Keratinocyte (primary cell): ENCODE measurements at regions not wholly inside any gene's neighbourhood (a gene's known extent, or its start where the extent isn't known, plus 50 kb on each side); places are given as distances from the start of the nearest gene placed in this dataset.

ENCODE experiments used
- DNase-seq: peaks from one replicate; pipeline ENCODE4 v3.0.0-alpha.2; 2011; ENCODE audit warnings: low read depth, missing footprints, low spot score
- FAIRE-seq: peaks from 2 replicates; lab custom pipeline; 2011; peaks lifted over from hg19 to GRCh38; lab: Jason Lieb, UNC
- H2AFZ ChIP-seq: 2 replicates; pipeline ENCODE4 v1.6.0; 2012; ENCODE audit warnings: low read length, control low read depth, inconsistent platforms; ENCODE audit not compliant: control insufficient read depth
- H3K27ac ChIP-seq: 2 replicates; pipeline ENCODE4 v1.5.1; 2011; ENCODE audit warnings: low read length; ENCODE audit not compliant: control insufficient read depth, insufficient read depth
- H3K27me3 ChIP-seq: 3 replicates; pipeline ENCODE4 v1.6.0; 2011; ENCODE audit warnings: low read length; ENCODE audit not compliant: control insufficient read depth, insufficient read depth; ENCODE audit errors: extremely low read depth
- H3K36me3 ChIP-seq, 2 experiments: 2 replicates in 1 of 2; 3 replicates in 1 of 2; pipeline ENCODE4 v1.5.1; 2011; ENCODE audit warnings: low read length in 2 of 2, mild to moderate bottlenecking in 1 of 2; ENCODE audit not compliant: control insufficient read depth in 2 of 2, insufficient read depth in 2 of 2; ENCODE audit errors: extremely low read depth in 1 of 2
- H3K4me1 ChIP-seq: 3 replicates; pipeline ENCODE4 v1.5.1; 2011; ENCODE audit warnings: low read length; ENCODE audit not compliant: control insufficient read depth, insufficient read depth; ENCODE audit errors: extremely low read depth
- H3K4me2 ChIP-seq: 3 replicates; pipeline ENCODE4 v1.6.0; 2011; ENCODE audit warnings: low read depth, low read length; ENCODE audit not compliant: control insufficient read depth, insufficient read depth; ENCODE audit errors: extremely low read depth
- H3K4me3 ChIP-seq, 3 experiments: fragments of 200-600 bp in 1 of 3; sonication (generic) in 1 of 3; 2 replicates in 2 of 3; 3 replicates in 1 of 3; pipeline ENCODE4 v1.5.1; 2011 to 2016; ENCODE audit warnings: low read length in 3 of 3, mild to moderate bottlenecking in 3 of 3, control low read depth in 2 of 3, inconsistent platforms in 1 of 3, low read depth in 1 of 3, mixed read lengths in 1 of 3, mixed run types in 1 of 3, moderate library complexity in 1 of 3; ENCODE audit not compliant: control insufficient read depth in 2 of 3, insufficient read depth in 2 of 3; ENCODE audit errors: extremely low read depth in 1 of 3
- H3K79me2 ChIP-seq: 2 replicates; pipeline ENCODE4 v1.6.0; 2012; ENCODE audit warnings: low read length; ENCODE audit not compliant: control insufficient read depth, insufficient read depth
- H3K9ac ChIP-seq: 3 replicates; pipeline ENCODE4 v1.6.0; 2011; ENCODE audit warnings: low read length; ENCODE audit not compliant: control insufficient read depth, insufficient read depth; ENCODE audit errors: extremely low read depth
- H3K9me1 ChIP-seq: 3 replicates; pipeline ENCODE4 v1.6.0; 2011; ENCODE audit warnings: low read length; ENCODE audit not compliant: control insufficient read depth, insufficient read depth; ENCODE audit errors: extremely low read depth
- H3K9me3 ChIP-seq: 2 replicates; pipeline ENCODE4 v1.5.1; 2012; ENCODE audit warnings: low read depth, low read length; ENCODE audit not compliant: control insufficient read depth
- H4K20me1 ChIP-seq: 3 replicates; pipeline ENCODE4 v1.6.0; 2011; ENCODE audit warnings: low read length; ENCODE audit not compliant: control insufficient read depth, insufficient read depth; ENCODE audit errors: extremely low read depth
- CTCF ChIP-seq, 3 experiments: IDR thresholded peaks in 1 of 3; conservative IDR thresholded peaks in 1 of 3; optimal IDR thresholded peaks in 1 of 3; 2 replicates in 2 of 3; 3 replicates in 1 of 3; pipeline versions ENCODE3 to v1.5.1; 2011; ENCODE audit warnings: low read length in 3 of 3, mild to moderate bottlenecking in 3 of 3, moderate library complexity in 2 of 3, control low read depth in 1 of 3, inconsistent platforms in 1 of 3; ENCODE audit not compliant: insufficient read depth in 2 of 3; ENCODE audit errors: extremely low read depth in 1 of 3
- EZH2 ChIP-seq: IDR thresholded peaks from one replicate; pipeline ENCODE4 v1.6.1; 2012; ENCODE audit warnings: inconsistent platforms, mild to moderate bottlenecking, low read length, moderate library complexity
- dilution Hi-C: fragments of 300-500 bp; cut with MboI; formaldehyde crosslinking; loops from one replicate; pipeline ENCODE4 v1.7.0; 2020; ENCODE audit warnings: low sequenced_read_pairs; ENCODE audit not compliant: extremely low pct_ligation_motif_present

GRCh38 chr1:56194701-56195300 lies 384.6 kb downstream of the PLPP3 start:
- H3K4me2 ChIP-seq = no peak overlapping the region
- H3K4me3 ChIP-seq = no peak overlapping the region
- TF ChIP-seq EZH2 (no peak), CTCF (optimal IDR thresholded peaks at IDR 0.05 in 1 of 3, IDR thresholded peaks at IDR 0.05 in 1 of 3, conservative IDR thresholded peaks at IDR 0.05 in 1 of 3; ENCODE audit: extremely low read depth in 1 of 3, insufficient read depth in 2 of 3, low read length in 3 of 3) (no peak)

GRCh38 chr1:56193656-56194055 lies 385.7 kb downstream of the PLPP3 start:
- no peak for FAIRE-seq
- Histone ChIP-seq H3K79me2 (no peaks in the 10 kb centered on the region), H3K27me3 (no peaks in the 10 kb centered on the region), H3K9me1 (no peaks in the 10 kb centered on the region), H3K4me2 (no peak overlapping the region), H4K20me1 (no peaks in the 10 kb centered on the region), H3K4me3 (no peak overlapping the region), H2AFZ (no peak overlapping the region), H3K9ac (no peak overlapping the region), H3K36me3 (no peaks in the 10 kb centered on the region), H3K4me1 (no peaks in the 10 kb centered on the region), H3K27ac (no peak overlapping the region), H3K9me3 (no peaks in the 10 kb centered on the region)
- dilution Hi-C loops = no loop called here
- DNase-seq = no peak
- no peak for TF ChIP-seq EZH2
- no peak for TF ChIP-seq CTCF (optimal IDR thresholded peaks at IDR 0.05 in 1 of 3, IDR thresholded peaks at IDR 0.05 in 1 of 3, conservative IDR thresholded peaks at IDR 0.05 in 1 of 3; ENCODE audit: extremely low read depth in 1 of 3, insufficient read depth in 2 of 3, low read length in 3 of 3)

More at GRCh38 chr1:56194701-56195300, 384.6 kb downstream of the PLPP3 start:
- Histone ChIP-seq H3K27ac (no peak overlapping the region), H3K9me3 (no peaks in the 10 kb centered on the region), H2AFZ (no peak overlapping the region), H3K9me1 (no peaks in the 10 kb centered on the region), H3K9ac (no peak overlapping the region), H3K4me1 (no peaks in the 10 kb centered on the region), H4K20me1 (no peaks in the 10 kb centered on the region), H3K27me3 (no peaks in the 10 kb centered on the region), H3K79me2 (no peaks in the 10 kb centered on the region), H3K36me3 (no peaks in the 10 kb centered on the region)
- FAIRE-seq (no peak), DNase-seq (no peak)
- dilution Hi-C loops = no loop called here
